ENCODE measurements at regions not wholly inside any gene's neighbourhood (a gene's known extent, or its start where the extent isn't known, plus 50 kb on each side); places are given as distances from the start of the nearest gene placed in this dataset.
A peak's percentile ranks its signal among the peaks of the same experiment; 100 is the strongest.
"Not testable (repeated sequence)": the region's sequence is repeated elsewhere in the genome, so short reads cannot be mapped to it uniquely, and the experiment has no call there.

DNA sequence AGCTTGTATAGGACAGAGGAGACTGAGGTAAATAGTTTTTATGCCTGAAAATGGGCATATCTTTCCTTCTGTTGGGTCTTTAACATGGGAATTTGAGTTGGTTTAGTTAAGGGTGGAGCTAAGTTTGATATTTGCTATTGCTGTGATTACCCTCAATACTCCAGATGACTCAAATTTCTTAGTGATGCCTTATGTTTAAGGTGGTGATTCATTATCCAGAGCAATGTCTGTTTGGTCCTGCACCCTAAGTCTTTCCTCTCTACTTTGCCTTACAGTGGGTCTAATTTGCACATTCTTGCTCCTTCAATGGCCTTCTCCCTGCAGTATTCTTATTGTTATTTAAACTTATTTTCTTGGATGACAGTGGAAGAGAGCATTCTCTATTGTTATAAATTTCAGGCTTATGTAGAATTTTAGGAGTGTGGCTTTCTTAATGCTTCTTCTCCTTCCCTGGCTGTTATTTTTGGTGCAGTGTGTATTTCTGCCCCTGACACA lies 312.9 kb upstream of the RPS23 start:
- no peak for DNase-seq (ENCODE audit: low read depth in 4 of 6, low spot score in 6 of 6)
- H3K4me1 ChIP-seq (ENCODE audit: control insufficient read depth, insufficient read depth, low read length): no peaks in the 10 kb centered on the region
- H3K36me3 ChIP-seq (ENCODE audit: control insufficient read depth, insufficient read depth, low read length): no peaks in the 10 kb centered on the region
- H3K27me3 ChIP-seq (ENCODE audit: control insufficient read depth, insufficient read depth, low read length): no peaks in the 10 kb centered on the region
- peaks cover 1% of the 10 kb centered on the region for H3K9me3 ChIP-seq (ENCODE audit: control insufficient read depth, insufficient read depth, low read length)
- H3K4me3 ChIP-seq (ENCODE audit: low read depth, low read length): no peak overlapping the region
- no peak overlapping the region for H3K27ac ChIP-seq (ENCODE audit: low read depth, low read length)

DNA sequence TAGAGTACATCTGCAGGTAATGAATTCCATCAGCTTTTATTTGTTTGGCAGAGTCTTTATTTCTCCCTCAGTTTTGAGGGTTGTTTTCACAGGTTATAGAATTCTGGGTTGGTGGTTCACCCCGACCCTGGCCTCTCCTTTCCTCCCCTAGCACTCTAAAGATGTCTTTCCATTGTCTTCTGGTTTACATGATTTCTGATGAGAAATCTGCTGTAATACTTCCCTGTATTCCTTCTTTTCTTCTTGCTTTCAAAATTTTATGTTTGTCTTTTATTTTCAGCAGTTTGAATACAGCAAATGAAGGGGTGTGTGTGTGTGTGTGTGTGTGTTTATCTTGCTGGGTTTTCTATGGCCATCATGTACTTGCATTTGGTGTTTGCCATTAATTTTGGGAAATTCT lies 312.0 kb upstream of the RPS23 start:
- H3K9me3 ChIP-seq (ENCODE audit: control insufficient read depth, insufficient read depth, low read length): peaks cover 1% of the 10 kb centered on the region
- H3K4me3 ChIP-seq (ENCODE audit: low read depth, low read length): no peak overlapping the region
- no peak overlapping the region for H3K27ac ChIP-seq (ENCODE audit: low read depth, low read length)
- no CpG with 5 or more reads among the region's 1 CpG for WGBS (ENCODE audit: insufficient coverage)
- no peak for DNase-seq (ENCODE audit: low read depth in 4 of 6, low spot score in 6 of 6)
- no peaks in the 10 kb centered on the region for H3K27me3 ChIP-seq (ENCODE audit: control insufficient read depth, insufficient read depth, low read length)
- no peaks in the 10 kb centered on the region for H3K4me1 ChIP-seq (ENCODE audit: control insufficient read depth, insufficient read depth, low read length)
- H3K36me3 ChIP-seq (ENCODE audit: control insufficient read depth, insufficient read depth, low read length): no peaks in the 10 kb centered on the region

DNA sequence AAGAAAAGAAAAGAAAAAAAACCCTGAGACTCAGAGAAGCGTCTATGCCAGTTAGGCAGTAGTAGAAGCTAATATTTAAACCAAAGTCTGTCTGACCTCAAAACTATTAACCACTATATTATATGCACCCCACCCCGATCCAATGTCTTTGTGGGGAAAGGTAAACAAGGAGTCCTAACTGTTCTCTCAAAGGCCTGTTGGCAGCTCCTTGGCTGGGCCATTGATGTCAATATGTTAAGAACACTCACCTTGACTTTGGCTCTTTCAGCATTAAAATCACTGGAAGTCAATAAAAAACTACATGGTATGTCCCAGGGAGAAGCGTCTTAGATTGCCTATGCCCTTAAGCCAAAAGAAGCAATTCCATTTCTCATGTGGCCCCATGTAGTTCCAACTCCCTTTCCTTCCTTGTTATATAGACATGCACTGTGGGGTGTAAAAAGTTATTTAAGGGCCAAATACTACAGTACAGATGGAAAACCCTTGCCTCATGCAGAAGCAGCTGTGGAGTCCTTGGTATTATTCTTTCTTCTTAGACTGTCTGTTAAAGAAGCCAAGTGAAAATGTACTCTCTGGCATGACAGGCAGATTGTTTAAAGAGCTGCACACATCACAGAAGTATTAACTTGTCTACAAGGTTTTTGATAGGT lies 308.6 kb upstream of the RPS23 start:
- DNase-seq (ENCODE audit: low read depth in 4 of 6, low spot score in 6 of 6): peak in 1 of 6 donors; percentile 69
- Histone ChIP-seq H3K27me3 (ENCODE audit: control insufficient read depth, insufficient read depth, low read length) (no peaks in the 10 kb centered on the region), H3K27ac (ENCODE audit: low read depth, low read length) (peak overlapping the region; percentile 36), H3K4me1 (ENCODE audit: control insufficient read depth, insufficient read depth, low read length) (peaks cover 6% of the 10 kb centered on the region), H3K4me3 (ENCODE audit: low read depth, low read length) (no peak overlapping the region), H3K9me3 (ENCODE audit: control insufficient read depth, insufficient read depth, low read length) (peaks cover 2% of the 10 kb centered on the region), H3K36me3 (ENCODE audit: control insufficient read depth, insufficient read depth, low read length) (no peaks in the 10 kb centered on the region)
- 80% methylated on average over 1 of the region's 3 CpGs for WGBS (ENCODE audit: insufficient coverage)

DNA sequence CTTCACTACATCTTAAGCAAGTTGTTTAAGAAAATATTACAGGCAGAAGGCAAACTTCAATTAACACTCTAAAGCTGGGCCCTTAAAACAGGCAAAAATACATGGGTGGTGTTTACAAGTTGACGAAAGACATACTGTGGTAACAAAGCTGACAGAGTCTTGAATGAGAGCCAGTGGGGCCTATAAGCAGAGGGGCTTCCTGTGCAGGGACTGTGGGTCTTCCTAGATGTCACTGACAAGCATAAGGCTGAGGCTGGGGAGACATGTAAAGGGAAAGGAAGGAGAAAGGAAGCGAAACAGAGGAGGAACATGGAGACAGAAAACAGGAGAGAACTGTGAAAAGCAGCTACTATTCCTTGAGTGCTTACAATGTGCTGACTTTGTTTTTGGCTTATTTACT lies 308.0 kb upstream of the RPS23 start:
- Histone ChIP-seq H3K36me3 (ENCODE audit: control insufficient read depth, insufficient read depth, low read length) (no peaks in the 10 kb centered on the region), H3K4me3 (ENCODE audit: low read depth, low read length) (no peak overlapping the region), H3K27me3 (ENCODE audit: control insufficient read depth, insufficient read depth, low read length) (no peaks in the 10 kb centered on the region), H3K27ac (ENCODE audit: low read depth, low read length) (peak overlapping the region; percentile 36), H3K9me3 (ENCODE audit: control insufficient read depth, insufficient read depth, low read length) (peaks cover 2% of the 10 kb centered on the region), H3K4me1 (ENCODE audit: control insufficient read depth, insufficient read depth, low read length) (peaks cover 6% of the 10 kb centered on the region)
- DNase-seq (ENCODE audit: low read depth in 4 of 6, low spot score in 6 of 6): peak in 1 of 6 donors; percentile 42
- WGBS (ENCODE audit: insufficient coverage): 53% methylated on average over 1 of the region's 2 CpGs

DNA sequence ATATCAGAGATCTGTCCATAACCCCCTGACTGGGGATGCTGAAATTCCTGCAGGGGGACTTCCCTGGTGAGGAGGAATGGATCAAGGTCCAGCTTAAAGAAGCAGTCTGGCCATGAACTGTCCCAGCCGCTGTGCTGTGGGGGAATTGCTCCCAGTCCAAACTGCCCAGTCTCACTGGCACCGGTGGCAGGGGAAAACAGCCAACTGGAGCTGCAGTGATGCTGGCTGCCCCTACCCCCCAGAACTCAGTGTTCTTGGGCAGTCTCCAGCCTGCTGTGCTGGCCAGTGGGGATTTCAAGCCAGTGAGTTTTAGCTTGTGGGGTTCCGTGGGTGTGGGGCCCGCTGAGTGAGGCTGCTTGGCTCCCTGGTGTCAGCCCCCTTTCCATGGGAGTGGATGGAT lies 306.5 kb upstream of the RPS23 start:
- peaks cover 6% of the 10 kb centered on the region for H3K4me1 ChIP-seq (ENCODE audit: control insufficient read depth, insufficient read depth, low read length)
- no peak overlapping the region for H3K4me3 ChIP-seq (ENCODE audit: low read depth, low read length)
- H3K27me3 ChIP-seq (ENCODE audit: control insufficient read depth, insufficient read depth, low read length): no peaks in the 10 kb centered on the region
- DNase-seq (ENCODE audit: low read depth in 4 of 6, low spot score in 6 of 6): peak in 1 of 6 donors; percentile 23
- H3K36me3 ChIP-seq (ENCODE audit: control insufficient read depth, insufficient read depth, low read length): no peaks in the 10 kb centered on the region
- WGBS (ENCODE audit: insufficient coverage): 84% methylated on average over 4 of the region's 4 CpGs
- H3K9me3 ChIP-seq (ENCODE audit: control insufficient read depth, insufficient read depth, low read length): peaks cover 1% of the 10 kb centered on the region
- H3K27ac ChIP-seq (ENCODE audit: low read depth, low read length): no peak overlapping the region

DNA sequence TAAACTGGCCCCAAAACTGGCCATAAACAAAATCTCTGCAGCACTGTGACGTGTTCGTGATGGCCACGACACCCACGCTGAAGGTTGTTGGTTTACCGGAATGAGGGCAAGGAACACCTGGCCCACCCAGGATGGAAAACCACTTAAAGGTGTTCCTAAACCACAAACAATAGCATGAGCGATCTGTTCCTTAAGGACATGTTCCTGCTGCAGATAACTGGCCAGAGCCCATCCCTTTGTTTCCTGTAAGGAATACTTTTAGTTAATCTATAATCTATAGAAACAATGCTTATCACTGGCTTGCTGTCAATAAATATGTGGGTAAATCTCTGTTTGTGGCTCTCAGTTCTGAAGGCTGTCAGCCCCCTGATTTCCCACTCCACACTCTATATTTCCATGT lies 305.2 kb upstream of the RPS23 start:
- 98% methylated on average over 5 of the region's 6 CpGs for WGBS (ENCODE audit: insufficient coverage)
- H3K4me3 ChIP-seq (ENCODE audit: low read depth, low read length): not testable (repeated sequence)

DNA sequence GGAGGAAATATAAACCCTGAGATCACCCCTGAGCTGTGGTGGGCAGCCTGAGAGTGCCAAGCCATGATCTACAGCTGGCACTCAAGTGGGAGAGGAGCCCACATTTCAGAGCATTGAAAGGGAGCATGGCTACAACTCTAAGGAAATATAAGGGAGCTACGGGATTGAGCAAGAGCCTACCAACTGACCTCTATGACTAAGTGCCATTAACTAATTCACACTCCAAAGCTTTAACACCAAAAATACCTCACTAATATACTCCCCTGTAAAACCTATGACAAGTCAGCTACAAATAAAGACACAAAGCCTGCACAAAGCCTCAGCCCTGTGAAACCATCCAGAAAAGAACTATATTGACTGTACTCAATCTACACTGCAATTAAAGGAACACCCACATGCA lies 286.8 kb upstream of the RPS23 start:
- WGBS (ENCODE audit: insufficient coverage): 88% methylated on average over 1 of the region's 1 CpG
- H3K9me3 ChIP-seq (ENCODE audit: control insufficient read depth, insufficient read depth, low read length): no peaks in the 10 kb centered on the region
- no peak overlapping the region for H3K4me3 ChIP-seq (ENCODE audit: low read depth, low read length)
- no peaks in the 10 kb centered on the region for H3K4me1 ChIP-seq (ENCODE audit: control insufficient read depth, insufficient read depth, low read length)
- H3K36me3 ChIP-seq (ENCODE audit: control insufficient read depth, insufficient read depth, low read length): no peaks in the 10 kb centered on the region
- H3K27me3 ChIP-seq (ENCODE audit: control insufficient read depth, insufficient read depth, low read length): no peaks in the 10 kb centered on the region
- H3K27ac ChIP-seq (ENCODE audit: low read depth, low read length): no peak overlapping the region
- DNase-seq (ENCODE audit: low read depth in 4 of 6, low spot score in 6 of 6): no peak

More for the DNA sequence above, 305.2 kb upstream of the RPS23 start:
- not testable (repeated sequence) for H3K9me3 ChIP-seq (ENCODE audit: control insufficient read depth, insufficient read depth, low read length); H3K36me3 ChIP-seq (ENCODE audit: control insufficient read depth, insufficient read depth, low read length); H3K4me1 ChIP-seq (ENCODE audit: control insufficient read depth, insufficient read depth, low read length); DNase-seq (ENCODE audit: low read depth in 4 of 6, low spot score in 6 of 6); H3K27me3 ChIP-seq (ENCODE audit: control insufficient read depth, insufficient read depth, low read length); H3K27ac ChIP-seq (ENCODE audit: low read depth, low read length)

DNA sequence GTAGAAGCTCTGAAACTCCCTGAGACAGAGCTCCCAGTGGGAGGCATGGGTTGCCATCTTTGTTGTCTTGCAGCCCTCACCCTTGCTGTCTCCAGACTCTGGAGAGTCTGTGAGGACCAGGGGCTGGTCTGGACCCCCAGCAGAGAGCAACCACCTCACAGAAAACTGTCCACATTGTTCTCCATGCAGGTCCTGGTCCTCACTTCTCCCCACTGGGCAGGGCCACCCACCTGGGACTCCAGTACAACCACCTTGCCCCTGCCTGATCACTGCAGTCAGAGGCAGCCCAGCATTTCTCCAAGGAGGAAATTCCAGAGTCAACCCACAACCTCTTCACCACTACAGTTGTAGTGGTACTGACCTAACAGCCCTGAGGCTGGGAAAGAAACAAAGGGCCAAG lies 285.6 kb upstream of the RPS23 start:
- DNase-seq (ENCODE audit: low read depth in 4 of 6, low spot score in 6 of 6): no peak
- Histone ChIP-seq H3K9me3 (ENCODE audit: control insufficient read depth, insufficient read depth, low read length) (no peaks in the 10 kb centered on the region), H3K4me3 (ENCODE audit: low read depth, low read length) (no peak overlapping the region), H3K27ac (ENCODE audit: low read depth, low read length) (no peak overlapping the region), H3K27me3 (ENCODE audit: control insufficient read depth, insufficient read depth, low read length) (no peaks in the 10 kb centered on the region), H3K4me1 (ENCODE audit: control insufficient read depth, insufficient read depth, low read length) (no peaks in the 10 kb centered on the region), H3K36me3 (ENCODE audit: control insufficient read depth, insufficient read depth, low read length) (no peaks in the 10 kb centered on the region)

DNA sequence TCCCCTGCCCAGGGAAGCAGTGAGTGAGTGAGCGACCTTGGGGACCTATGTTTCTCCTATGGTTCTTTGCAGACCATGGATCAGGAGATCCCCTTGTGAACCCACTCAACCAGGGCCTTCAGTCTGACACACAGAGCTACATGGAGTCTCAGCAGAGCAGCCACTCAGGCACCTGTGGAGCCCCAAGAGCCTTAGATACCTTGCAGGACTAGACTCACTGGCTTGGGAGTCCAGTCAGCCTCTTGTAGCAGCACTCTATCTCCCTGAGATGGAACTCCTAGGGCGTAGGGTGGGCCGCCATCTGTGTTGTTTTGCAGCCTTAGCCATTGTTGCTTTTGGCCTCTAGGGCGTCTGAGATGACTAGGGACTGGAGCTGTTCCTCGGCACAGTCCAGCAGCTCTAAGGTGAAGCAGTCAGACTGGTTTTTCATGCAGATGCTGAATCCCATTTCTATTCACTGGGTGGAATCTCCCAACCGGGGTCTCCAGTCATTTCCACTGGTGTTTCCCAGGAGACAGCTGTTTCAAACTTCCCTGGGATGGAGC lies 284.6 kb upstream of the RPS23 start:
- Histone ChIP-seq H3K4me3 (ENCODE audit: low read depth, low read length) (no peak overlapping the region), H3K27me3 (ENCODE audit: control insufficient read depth, insufficient read depth, low read length) (no peaks in the 10 kb centered on the region), H3K9me3 (ENCODE audit: control insufficient read depth, insufficient read depth, low read length) (no peaks in the 10 kb centered on the region), H3K27ac (ENCODE audit: low read depth, low read length) (no peak overlapping the region), H3K36me3 (ENCODE audit: control insufficient read depth, insufficient read depth, low read length) (no peaks in the 10 kb centered on the region), H3K4me1 (ENCODE audit: control insufficient read depth, insufficient read depth, low read length) (no peaks in the 10 kb centered on the region)
- 98% methylated on average over 6 of the region's 6 CpGs for WGBS (ENCODE audit: insufficient coverage)
- no peak for DNase-seq (ENCODE audit: low read depth in 4 of 6, low spot score in 6 of 6)

DNA sequence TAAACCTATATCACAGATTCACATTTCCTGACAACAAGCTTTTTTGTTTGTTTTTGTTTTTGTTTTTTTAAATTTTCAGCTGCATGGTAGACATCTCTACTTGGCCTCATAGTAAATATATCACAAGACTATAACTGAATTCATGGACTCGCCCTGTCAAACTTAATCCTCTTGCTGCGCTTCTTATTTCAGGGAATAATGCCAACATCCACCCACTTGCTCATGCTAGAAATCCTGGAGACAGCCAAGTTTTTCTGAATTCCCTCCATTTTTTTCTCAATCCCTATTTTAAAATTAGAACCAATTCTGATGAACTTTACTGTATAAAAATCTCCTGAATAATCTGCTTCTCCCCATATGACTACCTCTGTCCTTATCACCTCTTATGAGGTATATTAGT lies 283.6 kb upstream of the RPS23 start:
- H3K4me3 ChIP-seq (ENCODE audit: low read depth, low read length): no peak overlapping the region
- WGBS (ENCODE audit: insufficient coverage): 64% methylated on average over 2 of the region's 2 CpGs
- DNase-seq (ENCODE audit: low read depth in 4 of 6, low spot score in 6 of 6): peak in 1 of 6 donors; percentile 60
- H3K36me3 ChIP-seq (ENCODE audit: control insufficient read depth, insufficient read depth, low read length): no peaks in the 10 kb centered on the region
- no peaks in the 10 kb centered on the region for H3K4me1 ChIP-seq (ENCODE audit: control insufficient read depth, insufficient read depth, low read length)
- H3K9me3 ChIP-seq (ENCODE audit: control insufficient read depth, insufficient read depth, low read length): no peaks in the 10 kb centered on the region
- no peaks in the 10 kb centered on the region for H3K27me3 ChIP-seq (ENCODE audit: control insufficient read depth, insufficient read depth, low read length)
- no peak overlapping the region for H3K27ac ChIP-seq (ENCODE audit: low read depth, low read length)
